GM19025 (cell line): ENCODE measurements at regions not wholly inside any gene's neighbourhood (a gene's known extent, or its start where the extent isn't known, plus 50 kb on each side); places are given as distances from the start of the nearest gene placed in this dataset.
A peak's percentile ranks its signal among the peaks of the same experiment; 100 is the strongest.

ENCODE experiments used
- ATAC-seq: cut with Tn5 transposase; IDR thresholded peaks from one replicate; pipeline ENCODE4 v1.9.1; 2021; ENCODE audit warnings: mild to moderate bottlenecking, low read depth, moderate library complexity; ENCODE audit not compliant: unreplicated experiment

GRCh38 chr13:73733706-73734105 lies 400.5 kb downstream of the KLF12 start:
- no peak for ATAC-seq

- no peak for ATAC-seq
These were observed 401.9 kb downstream of the KLF12 start for GRCh38 chr13:73732350-73732749.

GRCh38 chr13:73731564-73731963 lies 402.6 kb downstream of the KLF12 start:
- no peak for ATAC-seq

GRCh38 chr13:73730014-73730413 lies 404.2 kb downstream of the KLF12 start:
- ATAC-seq, result no peak

GRCh38 chr13:73729046-73729445 lies 405.2 kb downstream of the KLF12 start:
- no peak for ATAC-seq

GRCh38 chr13:73722120-73722519 lies 412.1 kb downstream of the KLF12 start:
- ATAC-seq, result peak; percentile 93

- ATAC-seq, result no peak
These were observed 412.6 kb downstream of the KLF12 start for GRCh38 chr13:73721571-73721970.

- ATAC-seq, result no peak
These were observed 413.9 kb downstream of the KLF12 start for GRCh38 chr13:73720216-73720840.

GRCh38 chr13:73718246-73718645 lies 416.0 kb downstream of the KLF12 start:
- no peak for ATAC-seq

- ATAC-seq, result no peak
These were observed 416.6 kb downstream of the KLF12 start for GRCh38 chr13:73717632-73718031.

- ATAC-seq, result peak; percentile 49
These were observed 418.2 kb downstream of the KLF12 start for GRCh38 chr13:73715911-73716510.

- ATAC-seq, result peak; percentile 82
These were observed 418.9 kb downstream of the KLF12 start for GRCh38 chr13:73715114-73715910.

- ATAC-seq, result no peak
These were observed 419.7 kb downstream of the KLF12 start for GRCh38 chr13:73714522-73714921.

GRCh38 chr13:73708393-73708985 lies 425.7 kb downstream of the KLF12 start:
- peak; percentile 86 for ATAC-seq

GRCh38 chr13:73704587-73704986 lies 429.6 kb downstream of the KLF12 start:
- no peak for ATAC-seq

- ATAC-seq, result no peak
These were observed 430.6 kb downstream of the KLF12 start for GRCh38 chr13:73703606-73704005.

- ATAC-seq, result peak; percentile 92
These were observed 431.7 kb downstream of the KLF12 start for GRCh38 chr13:73702419-73703071.

GRCh38 chr13:73701160-73701559 lies 433.0 kb downstream of the KLF12 start:
- no peak for ATAC-seq

- ATAC-seq, result no peak
These were observed 435.3 kb downstream of the KLF12 start for GRCh38 chr13:73698859-73699258.

- no peak for ATAC-seq
These were observed 437.0 kb downstream of the KLF12 start for GRCh38 chr13:73697166-73697565.

- ATAC-seq, result no peak
These were observed 437.5 kb downstream of the KLF12 start for GRCh38 chr13:73696713-73697112.
